GM23338 (cell line): ENCODE measurements at regions not wholly inside any gene's neighbourhood (a gene's known extent, or its start where the extent isn't known, plus 50 kb on each side); places are given as distances from the start of the nearest gene placed in this dataset.

Experiments used
- CREB1 ChIP-seq: fragments of 250-450 bp; sonication (Bioruptor Pico); IDR thresholded peaks from 2 replicates; pipeline ENCODE4 v1.5.0; 2020; ENCODE audit warnings: low read depth, mild to moderate bottlenecking, moderate library complexity
- CTCF ChIP-seq, 2 experiments: fragments of 200-600 bp in 1 of 2; sonication (generic) in 1 of 2; conservative IDR thresholded peaks; 2 replicates each; pipeline versions ENCODE4 v1.5.1 to v1.6.1; 2016 to 2017; ENCODE audit warnings: antibody characterized with exemption in 2 of 2, low read depth in 2 of 2, mild to moderate bottlenecking in 2 of 2, moderate library complexity in 1 of 2
- ETS1 ChIP-seq: IDR thresholded peaks from 2 replicates; pipeline ENCODE4 v1.6.1; 2016; ENCODE audit warnings: antibody characterized with exemption
- EZH2 ChIP-seq: fragments of 200-600 bp; sonication (generic); IDR thresholded peaks from one replicate; pipeline ENCODE4 v1.8.0; 2017; ENCODE audit warnings: antibody characterized with exemption, mild to moderate bottlenecking, low read depth; ENCODE audit not compliant: unreplicated experiment
- EZH2phosphoT487 ChIP-seq: fragments of 200-600 bp; sonication (generic); IDR thresholded peaks from one replicate; pipeline ENCODE4 v1.8.1; 2018; ENCODE audit warnings: antibody characterized with exemption; ENCODE audit not compliant: unreplicated experiment
- JUNB ChIP-seq: IDR thresholded peaks from one replicate; pipeline ENCODE4 v1.6.1; 2016; ENCODE audit warnings: antibody characterized with exemption; ENCODE audit not compliant: unreplicated experiment
- POLR2AphosphoS5 ChIP-seq: IDR thresholded peaks from 2 replicates; pipeline ENCODE4 v1.6.1; 2016; ENCODE audit warnings: antibody characterized with exemption, low read depth
- REST ChIP-seq: IDR thresholded peaks from one replicate; pipeline ENCODE4 v1.6.1; 2018; ENCODE audit warnings: antibody characterized with exemption; ENCODE audit not compliant: unreplicated experiment
- STAT1 ChIP-seq: IDR thresholded peaks from one replicate; pipeline ENCODE4 v1.6.1; 2016; ENCODE audit warnings: antibody characterized with exemption; ENCODE audit not compliant: unreplicated experiment
- ZNF114 ChIP-seq: fragments of 250-450 bp; sonication (Bioruptor Pico); IDR thresholded peaks from 2 replicates; pipeline ENCODE4 v1.5.0; 2020; ENCODE audit warnings: mild to moderate bottlenecking, moderate library complexity
- ZNF331 ChIP-seq: fragments of 250-450 bp; sonication (Bioruptor Pico); IDR thresholded peaks from 2 replicates; pipeline ENCODE4 v1.5.0; 2020; ENCODE audit warnings: low read depth, mild to moderate bottlenecking, moderate library complexity

GRCh38 chr19:32029235-32029634 lies 316.2 kb upstream of the ZNF507 start:
- no peak for TF ChIP-seq EZH2phosphoT487
- TF ChIP-seq CTCF (conservative IDR thresholded peaks at IDR 0.05; ENCODE audit: low read depth in 2 of 2), result no peak
- TF ChIP-seq EZH2, result no peak
- no peak for TF ChIP-seq CREB1
- TF ChIP-seq POLR2AphosphoS5, result no peak
- TF ChIP-seq ZNF331 (CRISPR knock-in tag), result no peak
- no peak for TF ChIP-seq JUNB
- TF ChIP-seq STAT1, result no peak
- TF ChIP-seq ETS1, result no peak
- TF ChIP-seq ZNF114 (CRISPR knock-in tag), result no peak
- no peak for TF ChIP-seq REST
